ENCODE measurements at regions not wholly inside any gene's neighbourhood (a gene's known extent, or its start where the extent isn't known, plus 50 kb on each side); places are given as distances from the start of the nearest gene placed in this dataset.

DNA sequence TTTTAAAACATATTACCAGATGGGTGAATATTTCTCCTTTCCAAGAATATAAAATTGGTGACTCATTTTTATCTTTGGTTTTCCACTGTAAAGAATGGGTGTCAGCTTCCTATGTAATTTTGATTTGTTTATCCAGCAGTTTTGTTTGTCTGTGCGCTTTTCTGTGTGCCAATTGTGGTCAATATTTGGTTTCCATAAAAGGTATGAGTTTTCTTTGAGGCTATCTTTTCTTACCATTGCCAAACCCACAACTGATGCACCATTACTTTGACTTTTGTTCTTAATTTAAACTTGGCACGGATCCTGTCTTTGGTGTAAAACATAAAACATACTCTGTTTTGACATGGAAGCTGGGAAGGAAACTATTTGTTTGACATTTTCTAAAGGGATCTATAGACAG lies 78.8 kb upstream of the NAV3 start:
- H3K27ac ChIP-seq, result no peak overlapping the region
- TF ChIP-seq, protein P1, sequence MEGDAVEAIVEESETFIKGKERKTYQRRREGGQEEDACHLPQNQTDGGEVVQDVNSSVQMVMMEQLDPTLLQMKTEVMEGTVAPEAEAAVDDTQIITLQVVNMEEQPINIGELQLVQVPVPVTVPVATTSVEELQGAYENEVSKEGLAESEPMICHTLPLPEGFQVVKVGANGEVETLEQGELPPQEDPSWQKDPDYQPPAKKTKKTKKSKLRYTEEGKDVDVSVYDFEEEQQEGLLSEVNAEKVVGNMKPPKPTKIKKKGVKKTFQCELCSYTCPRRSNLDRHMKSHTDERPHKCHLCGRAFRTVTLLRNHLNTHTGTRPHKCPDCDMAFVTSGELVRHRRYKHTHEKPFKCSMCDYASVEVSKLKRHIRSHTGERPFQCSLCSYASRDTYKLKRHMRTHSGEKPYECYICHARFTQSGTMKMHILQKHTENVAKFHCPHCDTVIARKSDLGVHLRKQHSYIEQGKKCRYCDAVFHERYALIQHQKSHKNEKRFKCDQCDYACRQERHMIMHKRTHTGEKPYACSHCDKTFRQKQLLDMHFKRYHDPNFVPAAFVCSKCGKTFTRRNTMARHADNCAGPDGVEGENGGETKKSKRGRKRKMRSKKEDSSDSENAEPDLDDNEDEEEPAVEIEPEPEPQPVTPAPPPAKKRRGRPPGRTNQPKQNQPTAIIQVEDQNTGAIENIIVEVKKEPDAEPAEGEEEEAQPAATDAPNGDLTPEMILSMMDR (IDR thresholded peaks at IDR 0.05), result no peak
- no peak overlapping the region for H3K4me3 ChIP-seq
- intact Hi-C loops (cut with DNase I), result no loop called here
- H3K9me3 ChIP-seq, result no peaks in the 10 kb centered on the region
- WGBS, 3 donors, result 35 to 54% (median 43%) methylated on average over 2 of the region's 2 CpGs
- DNase-seq (no peak), ATAC-seq (no peak)
- no peaks in the 10 kb centered on the region for H3K36me3 ChIP-seq (ENCODE audit: insufficient read depth in 1 of 2, low read depth in 1 of 2)
- H3K4me1 ChIP-seq, result no peaks in the 10 kb centered on the region
- no peaks in the 10 kb centered on the region for H3K27me3 ChIP-seq (ENCODE audit: insufficient read depth in 3 of 3, low read length in 2 of 3)

- intact Hi-C loops (cut with DNase I), result no loop called here
- Histone ChIP-seq H3K4me3 (no peak overlapping the region), H3K36me3 (ENCODE audit: insufficient read depth in 1 of 2, low read depth in 1 of 2) (no peaks in the 10 kb centered on the region), H3K4me1 (no peaks in the 10 kb centered on the region), H3K27ac (no peak overlapping the region), H3K9me3 (no peaks in the 10 kb centered on the region), H3K27me3 (ENCODE audit: insufficient read depth in 3 of 3, low read length in 2 of 3) (no peaks in the 10 kb centered on the region)
- TF ChIP-seq, protein P1 (IDR thresholded peaks at IDR 0.05), result no peak
- DNase-seq (no peak), ATAC-seq (no peak)
- WGBS, 3 donors, result 21 to 32% (median 25%) methylated on average over 3 of the region's 3 CpGs
These were observed 84.6 kb upstream of the NAV3 start for GRCh38 chr12:77746096-77746495.

GRCh38 chr12:77745624-77746023 lies 85.1 kb upstream of the NAV3 start:
- Histone ChIP-seq H3K36me3 (ENCODE audit: insufficient read depth in 1 of 2, low read depth in 1 of 2) (no peaks in the 10 kb centered on the region), H3K27me3 (ENCODE audit: insufficient read depth in 3 of 3, low read length in 2 of 3) (no peaks in the 10 kb centered on the region), H3K27ac (no peak overlapping the region), H3K4me3 (no peak overlapping the region), H3K9me3 (no peaks in the 10 kb centered on the region), H3K4me1 (no peaks in the 10 kb centered on the region)
- TF ChIP-seq, protein P1 (IDR thresholded peaks at IDR 0.05), result no peak
- DNase-seq (no peak), ATAC-seq (no peak)
- intact Hi-C loops (cut with DNase I), result no loop called here
- 48 to 80% (median 55%) methylated on average over 1 of the region's 1 CpG for WGBS, 3 donors

- ATAC-seq (no peak), DNase-seq (no peak)
- no peak overlapping the region for H3K27ac ChIP-seq
- no peaks in the 10 kb centered on the region for H3K9me3 ChIP-seq
- H3K4me1 ChIP-seq, result no peaks in the 10 kb centered on the region
- 71 to 82% (median 75%) methylated on average over 1 of the region's 1 CpG for WGBS, 3 donors
- no peak overlapping the region for H3K4me3 ChIP-seq
- TF ChIP-seq, protein P1 (IDR thresholded peaks at IDR 0.05), result no peak
- no peaks in the 10 kb centered on the region for H3K36me3 ChIP-seq (ENCODE audit: insufficient read depth in 1 of 2, low read depth in 1 of 2)
- H3K27me3 ChIP-seq (ENCODE audit: insufficient read depth in 3 of 3, low read length in 2 of 3), result no peaks in the 10 kb centered on the region
- intact Hi-C loops (cut with DNase I), result no loop called here
These were observed 88.1 kb upstream of the NAV3 start for GRCh38 chr12:77742631-77743030.

GRCh38 chr12:77741974-77742517 lies 88.6 kb upstream of the NAV3 start:
- Histone ChIP-seq H3K4me3 (no peak overlapping the region), H3K36me3 (ENCODE audit: insufficient read depth in 1 of 2, low read depth in 1 of 2) (no peaks in the 10 kb centered on the region), H3K27me3 (ENCODE audit: insufficient read depth in 3 of 3, low read length in 2 of 3) (no peaks in the 10 kb centered on the region), H3K4me1 (no peaks in the 10 kb centered on the region), H3K27ac (no peak overlapping the region), H3K9me3 (no peaks in the 10 kb centered on the region)
- ATAC-seq (no peak), DNase-seq (no peak)
- WGBS, 3 donors, result 93 to 95% (median 95%) methylated on average over 1 of the region's 1 CpG
- TF ChIP-seq, protein P1 (IDR thresholded peaks at IDR 0.05), result no peak
- intact Hi-C loops (cut with DNase I), result no loop called here

All from psoas muscle (tissue), 7 donors.